ENCODE measurements at regions not wholly inside any gene's neighbourhood (a gene's known extent, or its start where the extent isn't known, plus 50 kb on each side); places are given as distances from the start of the nearest gene placed in this dataset.

DNA sequence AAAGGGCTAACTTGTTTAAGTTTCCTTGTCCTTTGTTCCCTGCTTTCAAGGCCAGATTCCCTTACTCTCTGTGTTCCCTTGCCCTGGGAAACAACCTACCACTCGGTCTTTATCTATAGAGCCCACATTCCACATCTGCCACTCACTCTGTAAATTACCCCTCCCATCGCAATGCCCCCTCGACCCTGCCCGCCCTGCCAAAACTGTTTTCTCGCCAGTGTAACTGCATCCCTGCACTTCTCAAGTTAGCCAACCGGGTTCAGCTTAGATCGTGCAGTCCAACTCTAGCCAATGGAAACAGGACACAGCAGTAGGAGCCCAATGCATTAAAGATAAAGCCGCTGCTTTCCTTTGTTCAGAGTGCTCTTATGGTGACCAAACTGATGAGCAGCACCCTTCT, 263.6 kb downstream of the TBL1XR1 start:
- Histone ChIP-seq H3K27ac (ENCODE audit: insufficient read depth in 1 of 2, low read depth in 1 of 2, low read length in 2 of 2, poor library complexity in 1 of 2, severe bottlenecking in 2 of 2) (no peak overlapping the region), H3K9me3 (ENCODE audit: control extremely low read depth in 1 of 5, control insufficient read depth in 4 of 5, insufficient read depth in 2 of 5, low read depth in 1 of 5, low read length in 4 of 5) (peaks cover 0 to 3% (median 0%) of the 10 kb centered on the region in 5 experiments), H3K4me3 (ENCODE audit: control insufficient read depth in 1 of 7, extremely low read depth in 1 of 7, insufficient read depth in 4 of 7, low read depth in 2 of 7, low read length in 6 of 7) (no peak overlapping the region), H3K27me3 (replicated peaks in 2 of 5; ENCODE audit: control insufficient read depth in 4 of 5, insufficient read depth in 5 of 5, low read length in 4 of 5) (no peaks in the 10 kb centered on the region), H3K4me1 (ENCODE audit: control extremely low read depth in 1 of 4, control insufficient read depth in 4 of 4, insufficient read depth in 4 of 4, low read length in 3 of 4) (no peaks in the 10 kb centered on the region), H3K36me3 (ENCODE audit: control insufficient read depth in 4 of 4, insufficient read depth in 4 of 4, low read length in 3 of 4) (no peaks in the 10 kb centered on the region)
- no peak for DNase-seq
- CTCF ChIA-PET, result no interaction called here
- POLR2A ChIA-PET, result no interaction called here
- WGBS (ENCODE audit: insufficient coverage), result 96% methylated on average over 8 of the region's 8 CpGs

GRCh38 chr3:176932433-176932832, 264.8 kb downstream of the TBL1XR1 start:
- Histone ChIP-seq H3K36me3 (ENCODE audit: control insufficient read depth in 4 of 4, insufficient read depth in 4 of 4, low read length in 3 of 4) (no peaks in the 10 kb centered on the region), H3K4me3 (ENCODE audit: control insufficient read depth in 1 of 7, extremely low read depth in 1 of 7, insufficient read depth in 4 of 7, low read depth in 2 of 7, low read length in 6 of 7) (no peak overlapping the region), H3K27me3 (replicated peaks in 2 of 5; ENCODE audit: control insufficient read depth in 4 of 5, insufficient read depth in 5 of 5, low read length in 4 of 5) (no peaks in the 10 kb centered on the region), H3K27ac (ENCODE audit: insufficient read depth in 1 of 2, low read depth in 1 of 2, low read length in 2 of 2, poor library complexity in 1 of 2, severe bottlenecking in 2 of 2) (no peak overlapping the region), H3K4me1 (ENCODE audit: control extremely low read depth in 1 of 4, control insufficient read depth in 4 of 4, insufficient read depth in 4 of 4, low read length in 3 of 4) (no peaks in the 10 kb centered on the region), H3K9me3 (ENCODE audit: control extremely low read depth in 1 of 5, control insufficient read depth in 4 of 5, insufficient read depth in 2 of 5, low read depth in 1 of 5, low read length in 4 of 5) (peaks cover 0 to 3% (median 0%) of the 10 kb centered on the region in 5 experiments)
- ChIA-PET CTCF (no interaction called here), POLR2A (no interaction called here)
- WGBS (ENCODE audit: insufficient coverage), result 100% methylated on average over 2 of the region's 3 CpGs
- no peak for DNase-seq

DNA sequence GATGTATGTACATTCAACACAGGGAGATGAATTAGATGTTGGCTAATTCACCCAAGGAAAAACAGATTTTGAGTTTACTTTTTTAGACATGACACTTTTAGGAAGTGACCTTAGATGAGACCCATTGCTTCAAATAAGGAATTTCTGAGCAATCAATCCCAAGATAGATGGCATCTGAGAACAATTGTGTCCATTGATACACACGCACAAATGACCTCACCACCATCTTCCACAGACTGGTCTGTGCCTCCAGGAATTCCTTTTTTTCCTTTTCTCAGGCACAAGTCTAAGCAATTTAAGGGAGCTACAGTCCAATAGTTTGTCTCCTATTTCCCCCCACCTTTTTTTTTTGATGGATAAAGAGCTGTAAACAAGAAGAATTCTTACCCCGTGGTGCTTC, 265.3 kb downstream of the TBL1XR1 start:
- no peak for DNase-seq
- ChIA-PET CTCF (no interaction called here), POLR2A (no interaction called here)
- Histone ChIP-seq H3K9me3 (ENCODE audit: control extremely low read depth in 1 of 5, control insufficient read depth in 4 of 5, insufficient read depth in 2 of 5, low read depth in 1 of 5, low read length in 4 of 5) (peaks cover 0 to 3% (median 0%) of the 10 kb centered on the region in 5 experiments), H3K4me3 (ENCODE audit: control insufficient read depth in 1 of 7, extremely low read depth in 1 of 7, insufficient read depth in 4 of 7, low read depth in 2 of 7, low read length in 6 of 7) (no peak overlapping the region), H3K27me3 (replicated peaks in 2 of 5; ENCODE audit: control insufficient read depth in 4 of 5, insufficient read depth in 5 of 5, low read length in 4 of 5) (no peaks in the 10 kb centered on the region), H3K27ac (ENCODE audit: insufficient read depth in 1 of 2, low read depth in 1 of 2, low read length in 2 of 2, poor library complexity in 1 of 2, severe bottlenecking in 2 of 2) (no peak overlapping the region), H3K4me1 (ENCODE audit: control extremely low read depth in 1 of 4, control insufficient read depth in 4 of 4, insufficient read depth in 4 of 4, low read length in 3 of 4) (no peaks in the 10 kb centered on the region), H3K36me3 (ENCODE audit: control insufficient read depth in 4 of 4, insufficient read depth in 4 of 4, low read length in 3 of 4) (no peaks in the 10 kb centered on the region)
- 100% methylated on average over 1 of the region's 2 CpGs for WGBS (ENCODE audit: insufficient coverage)

- no peak overlapping the region for H3K4me3 ChIP-seq (ENCODE audit: control insufficient read depth in 1 of 7, extremely low read depth in 1 of 7, insufficient read depth in 4 of 7, low read depth in 2 of 7, low read length in 6 of 7)
- ChIA-PET POLR2A (no interaction called here), CTCF (interaction anchor here (2.6 kb wide), 1 partner anchor 10 kb away, joined by 9 read pairs; no protein-coding TSS in a partner anchor)
- peaks cover 0 to 3% (median 0%) of the 10 kb centered on the region in 5 experiments for H3K9me3 ChIP-seq (ENCODE audit: control extremely low read depth in 1 of 5, control insufficient read depth in 4 of 5, insufficient read depth in 2 of 5, low read depth in 1 of 5, low read length in 4 of 5)
- no peak for DNase-seq
- no peaks in the 10 kb centered on the region for H3K27me3 ChIP-seq (replicated peaks in 2 of 5; ENCODE audit: control insufficient read depth in 4 of 5, insufficient read depth in 5 of 5, low read length in 4 of 5)
- no peaks in the 10 kb centered on the region for H3K4me1 ChIP-seq (ENCODE audit: control extremely low read depth in 1 of 4, control insufficient read depth in 4 of 4, insufficient read depth in 4 of 4, low read length in 3 of 4)
- H3K27ac ChIP-seq (ENCODE audit: insufficient read depth in 1 of 2, low read depth in 1 of 2, low read length in 2 of 2, poor library complexity in 1 of 2, severe bottlenecking in 2 of 2), result no peak overlapping the region
- no peaks in the 10 kb centered on the region for H3K36me3 ChIP-seq (ENCODE audit: control insufficient read depth in 4 of 4, insufficient read depth in 4 of 4, low read length in 3 of 4)
These were observed 266.3 kb downstream of the TBL1XR1 start for GRCh38 chr3:176930942-176931341.

DNA sequence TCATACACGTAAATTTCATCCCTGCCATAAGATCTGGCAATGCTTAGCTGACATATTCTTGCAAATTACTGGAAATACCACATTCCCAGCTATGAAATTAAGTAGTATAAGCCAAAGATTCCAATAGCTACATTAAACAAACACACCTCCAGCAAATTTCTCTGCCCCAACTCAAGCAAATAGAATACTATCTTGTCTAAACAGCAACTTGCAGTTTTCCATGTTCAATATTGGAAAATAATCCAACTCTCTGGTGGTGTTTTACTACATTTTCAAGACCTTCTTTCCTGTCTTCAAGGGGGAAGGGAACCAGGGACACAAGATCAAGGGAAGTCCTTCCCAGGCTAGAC, 268.7 kb downstream of the TBL1XR1 start:
- Histone ChIP-seq H3K36me3 (ENCODE audit: control insufficient read depth in 4 of 4, insufficient read depth in 4 of 4, low read length in 3 of 4) (no peaks in the 10 kb centered on the region), H3K27ac (ENCODE audit: insufficient read depth in 1 of 2, low read depth in 1 of 2, low read length in 2 of 2, poor library complexity in 1 of 2, severe bottlenecking in 2 of 2) (no peak overlapping the region), H3K9me3 (ENCODE audit: control extremely low read depth in 1 of 5, control insufficient read depth in 4 of 5, insufficient read depth in 2 of 5, low read depth in 1 of 5, low read length in 4 of 5) (no peaks in the 10 kb centered on the region), H3K4me3 (ENCODE audit: control insufficient read depth in 1 of 7, extremely low read depth in 1 of 7, insufficient read depth in 4 of 7, low read depth in 2 of 7, low read length in 6 of 7) (no peak overlapping the region), H3K27me3 (replicated peaks in 2 of 5; ENCODE audit: control insufficient read depth in 4 of 5, insufficient read depth in 5 of 5, low read length in 4 of 5) (no peaks in the 10 kb centered on the region), H3K4me1 (ENCODE audit: control extremely low read depth in 1 of 4, control insufficient read depth in 4 of 4, insufficient read depth in 4 of 4, low read length in 3 of 4) (no peaks in the 10 kb centered on the region)
- DNase-seq, result no peak
- no CpG with 5 or more reads among the region's 1 CpG for WGBS (ENCODE audit: insufficient coverage)
- ChIA-PET POLR2A (no interaction called here), CTCF (interaction anchor here (0.6 to 2.6 kb wide), 3 partner anchors 10 to 1506 kb away, joined by 3 to 9 read pairs (median 5); no protein-coding TSS in a partner anchor)

DNA sequence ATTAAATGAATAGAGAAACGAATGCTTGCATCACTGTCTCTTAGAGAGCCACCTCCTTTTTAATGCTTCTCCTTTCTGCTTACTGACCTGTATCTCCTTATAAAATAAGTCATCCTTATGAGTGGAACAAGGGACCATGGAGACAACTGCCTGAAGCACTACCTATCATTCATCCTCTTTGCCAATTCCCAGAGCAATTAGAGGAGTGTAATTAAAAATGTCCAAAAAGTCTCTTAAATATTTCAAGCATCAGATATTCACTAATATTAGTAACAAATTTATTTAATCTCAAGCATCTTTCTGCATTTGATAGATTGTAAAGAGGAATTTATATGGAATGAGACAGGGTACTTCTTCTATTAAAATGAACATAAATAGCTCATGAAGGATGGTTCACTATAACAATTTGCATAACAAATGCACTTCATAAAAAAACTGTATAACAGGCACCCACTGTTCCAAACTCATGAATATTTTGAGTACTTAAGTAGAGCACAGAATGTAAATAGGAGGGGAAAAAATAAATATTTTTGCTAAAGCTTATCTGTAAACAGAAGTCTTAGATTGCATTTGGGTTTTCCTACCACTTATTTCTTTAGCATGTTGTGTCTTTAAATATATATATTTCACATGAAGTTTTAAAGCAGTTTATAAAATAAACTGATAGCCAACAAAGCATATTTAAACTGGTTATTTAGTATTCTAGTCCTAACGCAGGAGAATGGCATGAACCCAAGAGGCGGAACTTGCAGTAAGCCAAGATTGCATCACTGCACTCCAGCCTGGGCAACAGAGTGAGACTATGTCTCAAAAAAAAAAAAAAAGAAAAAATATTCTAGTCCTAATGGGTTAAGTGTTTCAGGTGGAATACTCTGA, 269.3 kb downstream of the TBL1XR1 start:
- H3K27ac ChIP-seq (ENCODE audit: insufficient read depth in 1 of 2, low read depth in 1 of 2, low read length in 2 of 2, poor library complexity in 1 of 2, severe bottlenecking in 2 of 2), result no peak overlapping the region
- no peaks in the 10 kb centered on the region for H3K36me3 ChIP-seq (ENCODE audit: control insufficient read depth in 4 of 4, insufficient read depth in 4 of 4, low read length in 3 of 4)
- CTCF ChIA-PET, result no interaction called here
- H3K4me1 ChIP-seq (ENCODE audit: control extremely low read depth in 1 of 4, control insufficient read depth in 4 of 4, insufficient read depth in 4 of 4, low read length in 3 of 4), result no peaks in the 10 kb centered on the region
- no peak overlapping the region for H3K4me3 ChIP-seq (ENCODE audit: control insufficient read depth in 1 of 7, extremely low read depth in 1 of 7, insufficient read depth in 4 of 7, low read depth in 2 of 7, low read length in 6 of 7)
- POLR2A ChIA-PET, result no interaction called here
- H3K9me3 ChIP-seq (ENCODE audit: control extremely low read depth in 1 of 5, control insufficient read depth in 4 of 5, insufficient read depth in 2 of 5, low read depth in 1 of 5, low read length in 4 of 5), result no peaks in the 10 kb centered on the region
- WGBS (ENCODE audit: insufficient coverage), result no CpG with 5 or more reads among the region's 3 CpGs
- no peak for DNase-seq
- no peaks in the 10 kb centered on the region for H3K27me3 ChIP-seq (replicated peaks in 2 of 5; ENCODE audit: control insufficient read depth in 4 of 5, insufficient read depth in 5 of 5, low read length in 4 of 5)

GRCh38 chr3:176927280-176927679, 270.0 kb downstream of the TBL1XR1 start:
- H3K4me3 ChIP-seq (ENCODE audit: control insufficient read depth in 1 of 7, extremely low read depth in 1 of 7, insufficient read depth in 4 of 7, low read depth in 2 of 7, low read length in 6 of 7), result no peak overlapping the region
- POLR2A ChIA-PET, result no interaction called here
- 86% methylated on average over 1 of the region's 3 CpGs for WGBS (ENCODE audit: insufficient coverage)
- H3K9me3 ChIP-seq (ENCODE audit: control extremely low read depth in 1 of 5, control insufficient read depth in 4 of 5, insufficient read depth in 2 of 5, low read depth in 1 of 5, low read length in 4 of 5), result no peaks in the 10 kb centered on the region
- no peaks in the 10 kb centered on the region for H3K36me3 ChIP-seq (ENCODE audit: control insufficient read depth in 4 of 4, insufficient read depth in 4 of 4, low read length in 3 of 4)
- no peak for DNase-seq
- no peak overlapping the region for H3K27ac ChIP-seq (ENCODE audit: insufficient read depth in 1 of 2, low read depth in 1 of 2, low read length in 2 of 2, poor library complexity in 1 of 2, severe bottlenecking in 2 of 2)
- CTCF ChIA-PET, result no interaction called here
- H3K4me1 ChIP-seq (ENCODE audit: control extremely low read depth in 1 of 4, control insufficient read depth in 4 of 4, insufficient read depth in 4 of 4, low read length in 3 of 4), result no peaks in the 10 kb centered on the region
- no peaks in the 10 kb centered on the region for H3K27me3 ChIP-seq (replicated peaks in 2 of 5; ENCODE audit: control insufficient read depth in 4 of 5, insufficient read depth in 5 of 5, low read length in 4 of 5)
